ENCODE measurements at regions not wholly inside any gene's neighbourhood (a gene's known extent, or its start where the extent isn't known, plus 50 kb on each side); places are given as distances from the start of the nearest gene placed in this dataset.
"Not testable (repeated sequence)": the region's sequence is repeated elsewhere in the genome, so short reads cannot be mapped to it uniquely, and the experiment has no call there.

- no peak for DNase-seq (ENCODE audit: low spot score)
Observed at GRCh38 chr7:106345421-106346166, 60.8 kb upstream of the NAMPT start.

DNA sequence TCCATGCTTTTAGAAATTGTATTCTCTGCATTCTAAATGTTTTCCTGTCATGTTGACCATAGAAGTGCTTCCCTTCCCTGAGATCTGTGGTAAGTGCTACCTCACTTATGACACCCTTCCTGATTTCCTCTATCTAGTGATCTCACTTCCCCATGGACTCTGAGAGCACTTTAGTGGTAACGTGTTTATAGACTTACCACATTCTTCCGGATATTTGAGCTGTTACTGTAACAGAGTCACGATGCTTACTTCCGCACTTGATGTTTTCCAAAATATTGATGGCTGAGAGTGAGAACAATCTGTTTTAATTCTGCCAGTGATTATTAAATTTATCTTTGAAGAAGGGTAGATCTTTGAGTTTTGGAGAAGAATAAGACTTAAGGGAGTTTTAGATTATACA lies 60.1 kb upstream of the NAMPT start:
- no peak for DNase-seq (ENCODE audit: low spot score)

GRCh38 chr7:106344211-106344610 lies 59.4 kb upstream of the NAMPT start:
- no peak for DNase-seq (ENCODE audit: low spot score)

DNA sequence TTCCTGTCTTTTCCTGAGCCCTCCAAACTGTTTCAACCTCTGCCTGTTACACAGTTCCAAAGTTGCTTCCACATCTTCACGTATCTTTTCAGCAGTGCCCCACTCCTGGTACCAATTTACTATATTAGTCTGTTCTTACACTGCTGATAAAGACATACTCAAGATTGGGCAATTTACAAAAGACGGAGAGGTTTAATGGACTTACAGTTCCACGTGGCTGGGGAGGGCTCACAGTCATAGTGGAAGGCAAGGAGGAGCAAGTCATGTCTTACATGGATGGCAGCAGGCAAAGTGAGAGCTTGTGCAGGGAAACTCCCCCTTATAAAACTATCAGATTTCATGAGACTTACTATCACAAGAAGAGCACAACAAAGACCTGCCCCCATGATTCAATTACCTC lies 57.3 kb upstream of the NAMPT start:
- not testable (repeated sequence) for DNase-seq (ENCODE audit: low spot score)

- not testable (repeated sequence) for DNase-seq (ENCODE audit: low spot score)
Observed at GRCh38 chr7:106340247-106340596, 55.4 kb upstream of the NAMPT start.

DNA sequence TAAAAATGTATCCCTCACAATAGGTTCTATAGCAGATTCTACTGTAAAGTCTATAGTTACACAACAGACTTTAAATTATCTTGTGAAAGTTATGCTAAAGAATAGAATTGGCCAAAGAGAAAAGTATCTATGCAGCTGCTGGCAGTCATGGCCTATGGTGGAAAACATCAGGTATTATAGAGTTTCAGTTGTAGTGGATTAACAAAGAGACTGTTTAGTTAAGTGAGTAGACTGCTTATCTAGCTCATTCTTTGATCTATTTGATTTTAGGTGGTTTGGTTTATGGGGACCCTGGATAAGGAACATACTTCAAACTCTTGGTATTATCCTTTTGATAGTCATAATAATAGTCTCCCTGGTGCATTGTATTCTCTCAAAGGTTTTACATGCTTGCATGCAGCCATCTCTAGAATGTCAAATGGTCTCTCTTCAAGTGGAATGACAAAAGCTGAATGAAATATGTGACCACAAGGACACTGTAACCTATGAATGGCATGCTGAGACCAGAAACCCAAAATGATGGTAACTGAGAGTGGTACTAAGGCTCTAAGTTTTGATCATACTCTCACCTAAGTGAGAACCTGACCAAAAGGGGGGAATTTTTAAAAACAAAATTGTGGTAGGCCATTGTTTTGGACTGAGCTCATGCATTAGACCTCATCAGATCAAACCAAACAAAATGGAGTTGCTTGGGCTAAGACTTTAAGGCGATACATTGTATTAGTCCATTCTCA lies 54.9 kb upstream of the NAMPT start:
- no peak for DNase-seq (ENCODE audit: low spot score)

DNA sequence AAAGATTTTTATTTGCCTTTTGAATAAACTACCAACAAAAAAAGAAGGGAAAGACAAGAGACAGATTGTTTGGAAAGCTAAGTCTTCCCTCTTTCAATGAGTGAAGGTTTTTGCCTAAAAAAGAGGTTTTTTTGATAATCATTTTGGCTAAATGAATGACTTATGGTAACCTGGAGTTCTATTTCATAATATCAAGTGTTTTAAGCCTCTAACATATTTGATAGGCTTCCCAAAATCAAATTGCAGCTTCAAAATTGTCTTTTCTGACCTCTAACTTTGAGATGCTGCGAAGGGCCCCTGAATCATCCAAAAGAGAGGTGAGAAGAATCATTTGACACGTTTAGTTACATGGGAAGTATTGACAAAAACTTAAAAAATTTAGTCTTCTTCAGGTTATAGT lies 53.0 kb upstream of the NAMPT start:
- DNase-seq (ENCODE audit: low spot score) = no peak

DNA sequence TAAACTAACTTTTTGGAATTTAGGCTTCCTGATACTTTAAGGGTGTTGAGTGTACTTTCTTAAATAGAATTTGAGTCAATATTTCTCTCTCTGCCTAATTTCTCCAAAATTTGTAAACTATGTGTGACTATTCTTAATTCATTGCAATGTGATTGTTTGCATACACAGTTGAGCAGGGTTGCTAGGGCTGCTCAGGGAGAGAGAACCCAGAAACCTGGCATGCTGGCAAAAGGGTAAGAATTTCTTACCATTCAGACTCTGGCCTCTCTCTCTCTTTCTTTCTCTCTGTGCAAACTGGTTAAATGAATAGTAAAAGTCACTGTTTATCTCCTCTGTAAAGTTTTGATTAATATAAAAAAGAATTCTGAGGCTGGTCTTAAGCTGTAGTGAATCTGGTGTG lies 51.0 kb upstream of the NAMPT start:
- DNase-seq (ENCODE audit: low spot score) = no peak
